ENCODE measurements at regions not wholly inside any gene's neighbourhood (a gene's known extent, or its start where the extent isn't known, plus 50 kb on each side); places are given as distances from the start of the nearest gene placed in this dataset.

- no peak for DNase-seq (ENCODE audit: low spot score)
These were observed 73.7 kb downstream of the RTL9 start for GRCh38 chrX:110432091-110432905.

- no peak for DNase-seq (ENCODE audit: low spot score)
These were observed 74.2 kb downstream of the RTL9 start for GRCh38 chrX:110432906-110433215.

GRCh38 chrX:110435196-110435595 is 76.5 kb downstream of the RTL9 start:
- no peak for DNase-seq (ENCODE audit: low spot score)

GRCh38 chrX:110436523-110436922 is 77.9 kb downstream of the RTL9 start:
- no peak for DNase-seq (ENCODE audit: low spot score)

GRCh38 chrX:110437686-110438085 is 79.0 kb downstream of the RTL9 start:
- DNase-seq (ENCODE audit: low spot score) = no peak

DNA sequence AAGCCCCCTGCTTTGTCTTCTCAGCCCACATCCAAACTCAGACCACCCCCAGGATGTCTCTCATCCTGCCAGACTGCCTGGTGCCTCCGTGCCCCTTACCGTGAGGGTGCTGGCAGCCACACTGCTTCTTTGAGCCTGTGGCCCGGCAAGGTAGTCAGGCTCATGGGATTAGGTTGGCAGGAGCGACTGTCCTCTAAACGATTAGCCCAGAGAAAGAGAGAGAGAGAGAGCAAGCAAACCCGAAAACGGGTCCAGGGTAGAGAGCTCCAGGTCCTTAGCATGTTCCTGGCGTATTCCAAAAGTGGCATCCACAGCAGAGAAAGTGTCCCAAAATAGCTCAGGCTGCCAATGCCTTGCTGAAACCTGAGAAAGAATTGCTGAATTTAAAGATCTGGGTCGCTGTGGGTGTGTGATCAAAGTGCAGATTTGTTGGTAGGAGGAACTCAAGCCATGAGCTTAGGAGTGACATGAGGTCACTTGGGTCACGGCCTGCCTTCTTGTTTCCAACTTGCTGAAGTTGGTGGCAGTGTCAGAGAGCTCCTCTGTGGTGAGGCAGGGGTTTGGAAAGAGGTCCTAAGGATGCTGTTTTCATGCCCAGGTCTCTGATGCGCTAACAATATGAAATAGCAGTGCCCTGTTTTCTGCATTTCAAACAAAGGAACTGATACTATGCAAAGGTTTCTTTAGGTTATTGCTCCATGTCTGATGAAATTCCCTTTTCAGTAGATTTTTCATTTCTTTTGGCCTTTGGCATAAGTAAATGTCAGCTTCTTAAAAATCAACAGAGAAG is 81.6 kb downstream of the RTL9 start:
- no peak for DNase-seq (ENCODE audit: low spot score)

GRCh38 chrX:110442635-110443034 is 84.0 kb downstream of the RTL9 start:
- DNase-seq (ENCODE audit: low spot score) = no peak

GRCh38 chrX:110444996-110445395 is 86.3 kb downstream of the RTL9 start:
- no peak for DNase-seq (ENCODE audit: low spot score)

- no peak for DNase-seq (ENCODE audit: low spot score)
These were observed 89.8 kb downstream of the RTL9 start for GRCh38 chrX:110448459-110448858.

DNA sequence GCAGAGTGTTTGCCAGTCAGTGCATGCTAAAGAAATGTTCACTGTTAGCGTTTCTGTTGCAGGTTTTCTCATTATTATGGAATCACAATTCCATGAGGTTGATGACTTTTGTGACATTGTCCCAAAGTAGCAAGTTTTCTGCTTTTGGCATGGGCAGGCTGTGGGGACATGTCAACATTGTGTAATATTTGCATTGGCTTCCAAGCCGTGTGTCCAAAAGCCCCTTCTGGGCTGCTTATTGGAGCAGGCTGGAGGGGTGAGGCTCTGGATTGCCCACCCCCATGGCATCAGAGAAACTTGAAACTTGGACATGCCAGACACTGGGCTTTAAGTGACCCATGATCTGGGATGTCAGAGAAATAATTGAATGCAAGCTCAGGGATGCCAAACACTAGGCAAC is 90.7 kb downstream of the RTL9 start:
- no peak for DNase-seq (ENCODE audit: low spot score)

GRCh38 chrX:110450050-110450449 is 91.4 kb downstream of the RTL9 start:
- peak; percentile 46 for DNase-seq (ENCODE audit: low spot score)

GRCh38 chrX:110454336-110454735 is 95.7 kb downstream of the RTL9 start:
- DNase-seq (ENCODE audit: low spot score) = no peak

GRCh38 chrX:110462957-110463356 is 104.3 kb downstream of the RTL9 start:
- DNase-seq (ENCODE audit: low spot score) = no peak

DNA sequence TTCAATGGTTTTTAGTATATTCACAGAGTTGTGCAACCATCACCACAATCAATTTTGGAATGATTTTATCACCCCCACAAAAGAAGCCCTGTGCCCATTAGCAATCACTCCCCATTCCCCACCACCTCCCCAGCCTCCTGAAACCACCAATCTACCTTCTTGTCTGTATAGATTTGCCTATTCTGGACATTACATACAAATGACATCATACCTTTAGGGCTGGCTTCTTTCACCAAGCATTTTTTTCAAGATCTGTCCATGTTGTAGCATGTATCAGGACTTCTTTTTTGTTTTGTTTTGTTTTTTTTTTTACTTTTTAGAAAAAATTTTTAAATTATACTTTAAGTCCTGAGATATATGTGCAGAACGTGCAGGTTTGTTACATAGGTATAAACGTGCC is 108.1 kb downstream of the RTL9 start:
- DNase-seq (ENCODE audit: low spot score) = no peak

- no peak for DNase-seq (ENCODE audit: low spot score)
These were observed 113.6 kb downstream of the RTL9 start for GRCh38 chrX:110472265-110472664.

- no peak for DNase-seq (ENCODE audit: low spot score)
These were observed 119.1 kb downstream of the RTL9 start for GRCh38 chrX:110477593-110478228.

DNA sequence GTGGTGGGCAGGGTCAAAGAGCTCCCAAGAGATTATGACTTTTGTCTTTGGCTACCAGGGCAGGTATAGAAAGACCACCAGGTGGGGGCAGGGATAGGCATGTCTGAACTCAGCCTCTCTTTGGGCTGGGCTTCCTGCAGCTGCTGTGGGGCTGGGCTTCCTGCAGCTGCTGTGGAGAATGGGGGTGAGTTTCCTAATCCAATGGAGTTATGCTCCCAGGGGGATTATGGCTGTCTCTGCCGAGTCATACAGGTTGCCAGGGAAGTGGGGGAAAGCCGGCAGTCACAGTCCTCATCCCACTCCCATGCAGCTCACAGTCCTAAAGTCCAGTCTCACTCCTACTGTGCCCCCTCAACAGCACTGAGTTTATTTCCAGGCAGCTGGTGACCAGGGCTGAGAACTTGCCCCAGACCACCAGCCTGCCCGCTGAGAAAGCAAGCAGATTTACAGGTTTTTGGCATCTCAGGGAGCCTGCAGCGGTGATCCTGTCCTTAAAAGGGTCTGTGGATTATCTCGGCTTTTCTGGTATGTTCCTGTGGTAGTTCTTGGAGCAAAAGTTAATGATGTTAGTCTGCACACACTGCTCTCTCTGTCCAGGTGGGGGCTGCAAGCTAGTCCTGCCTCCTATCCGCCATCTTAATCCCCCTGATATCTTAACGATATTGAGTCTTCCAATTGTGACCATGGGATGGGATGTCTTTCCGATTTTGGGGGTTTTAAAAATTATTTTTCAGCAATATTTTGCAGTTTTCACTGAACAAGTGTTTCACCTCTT is 133.4 kb downstream of the RTL9 start:
- no peak for DNase-seq (ENCODE audit: low spot score)

DNA sequence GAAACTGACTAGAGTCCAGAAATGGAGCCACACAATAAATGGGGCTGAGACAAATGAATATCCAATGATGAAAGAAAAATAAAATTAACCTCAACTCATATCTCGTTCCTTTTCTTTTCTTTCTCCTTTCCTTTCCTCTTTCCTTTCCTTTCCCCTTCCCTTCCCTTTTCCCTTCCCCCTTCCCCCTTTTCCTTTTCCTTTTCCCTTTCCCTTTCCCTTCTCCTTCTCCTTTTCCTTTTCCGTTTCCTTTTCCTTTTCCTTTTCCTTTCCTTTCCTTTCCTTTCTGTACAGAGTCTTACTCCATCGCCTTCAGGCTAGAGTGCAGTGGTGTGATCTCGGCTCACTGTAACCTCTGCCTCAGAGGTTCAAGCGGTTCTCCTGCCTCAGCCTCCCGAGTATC is 146.3 kb downstream of the RTL9 start:
- no peak for DNase-seq (ENCODE audit: low spot score)

GRCh38 chrX:110509755-110510532 is 151.3 kb downstream of the RTL9 start:
- no peak for DNase-seq (ENCODE audit: low spot score)

- no peak for DNase-seq (ENCODE audit: low spot score)
These were observed 152.6 kb downstream of the RTL9 start for GRCh38 chrX:110511238-110511637.

DNA sequence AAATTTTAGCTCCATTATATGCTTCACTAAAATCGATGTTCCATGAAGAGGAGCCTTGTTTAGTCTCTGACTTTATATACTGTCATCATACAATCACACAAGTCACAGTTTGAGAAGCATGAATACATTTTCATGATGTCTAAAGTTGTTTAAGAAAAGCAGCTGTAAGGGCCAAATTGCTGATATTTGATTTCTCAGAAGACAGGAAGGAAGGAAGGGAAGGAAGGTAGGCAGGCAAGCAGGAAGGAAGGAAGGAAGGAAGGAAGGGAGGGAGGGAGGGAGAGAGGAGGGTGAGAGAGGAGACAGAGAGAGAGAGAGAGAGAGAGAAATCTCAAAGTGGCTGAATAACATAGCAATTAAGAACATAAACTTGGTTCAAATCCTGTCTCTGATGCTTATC is 153.7 kb downstream of the RTL9 start:
- no peak for DNase-seq (ENCODE audit: low spot score)

DNA sequence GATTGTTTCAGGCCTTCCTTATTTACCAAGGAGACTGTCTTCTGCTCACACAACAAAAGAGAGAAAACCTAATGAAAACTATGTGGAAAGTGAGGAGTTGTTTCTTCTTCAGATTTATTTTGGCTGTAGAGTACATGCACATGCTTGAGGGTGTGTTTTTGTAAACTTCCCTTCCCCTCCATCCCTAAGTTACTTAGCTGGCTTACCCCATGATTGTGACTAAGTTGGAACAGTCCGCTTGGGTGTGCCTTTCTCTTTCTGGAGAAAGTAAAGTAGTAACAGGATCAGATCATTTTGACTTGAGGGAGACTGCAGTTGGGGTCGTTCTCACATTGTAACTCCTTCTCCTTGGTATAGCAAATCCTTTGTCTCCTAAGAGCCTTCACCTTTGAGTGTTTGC is 155.9 kb downstream of the RTL9 start:
- no peak for DNase-seq (ENCODE audit: low spot score)

Data from CD4-positive, alpha-beta T cell treated with Interleukin-2 at 100 ng/mL for 4 hours (primary cell).